H9 (cell line): ENCODE measurements at regions not wholly inside any gene's neighbourhood (a gene's known extent, or its start where the extent isn't known, plus 50 kb on each side); places are given as distances from the start of the nearest gene placed in this dataset.
A peak's percentile ranks its signal among the peaks of the same experiment; 100 is the strongest.

Experiments
- DNase-seq: peaks from one replicate; pipeline ENCODE4 v3.0.0-alpha.2; 2017
- H2AFZ ChIP-seq: one replicate; pipeline ENCODE4 v1.6.1; 2013; ENCODE audit warnings: mild to moderate bottlenecking, low read length, control low read depth, moderate library complexity
- H2AK5ac ChIP-seq: 2 replicates; pipeline ENCODE4 v1.6.1; 2013; ENCODE audit warnings: low read length, control low read depth, mixed read lengths; ENCODE audit not compliant: insufficient read length
- H2BK120ac ChIP-seq: one replicate; pipeline ENCODE4 v1.6.1; 2013; ENCODE audit warnings: low read depth, mild to moderate bottlenecking, low read length, control low read depth, inconsistent platforms; ENCODE audit not compliant: poor library complexity, severe bottlenecking
- H2BK12ac ChIP-seq: 2 replicates; pipeline ENCODE4 v1.6.1; 2013; ENCODE audit warnings: low read length, control low read depth, mixed read lengths, low read depth; ENCODE audit not compliant: insufficient read length
- H2BK15ac ChIP-seq: 2 replicates; pipeline ENCODE4 v1.6.1; 2013; ENCODE audit warnings: low read depth, low read length, control low read depth
- H2BK20ac ChIP-seq: one replicate; pipeline ENCODE4 v1.6.1; 2013; ENCODE audit warnings: low read depth, mild to moderate bottlenecking, low read length, control low read depth, inconsistent platforms; ENCODE audit not compliant: poor library complexity, severe bottlenecking
- H2BK5ac ChIP-seq: 2 replicates; pipeline ENCODE4 v1.6.1; 2013; ENCODE audit warnings: low read length, control low read depth, mixed read lengths; ENCODE audit not compliant: insufficient read length
- H3K14ac ChIP-seq: 2 replicates; pipeline ENCODE4 v1.6.1; 2013; ENCODE audit warnings: low read length, control low read depth; ENCODE audit not compliant: insufficient read depth
- H3K18ac ChIP-seq: 2 replicates; pipeline ENCODE4 v1.6.1; 2013; ENCODE audit warnings: low read depth, mild to moderate bottlenecking, mixed read lengths, low read length, control low read depth; ENCODE audit not compliant: insufficient read length
- H3K23ac ChIP-seq: 2 replicates; pipeline ENCODE4 v1.6.1; 2013; ENCODE audit warnings: low read length, control low read depth, mixed read lengths, low read depth; ENCODE audit not compliant: insufficient read length
- H3K23me2 ChIP-seq: 2 replicates; pipeline ENCODE4 v1.6.1; 2013; ENCODE audit warnings: low read depth, mild to moderate bottlenecking, mixed read lengths, low read length, control low read depth; ENCODE audit not compliant: insufficient read length, poor library complexity, severe bottlenecking
- H3K27ac ChIP-seq: 2 replicates; pipeline ENCODE4 v1.5.1; 2013; ENCODE audit warnings: low read length, control low read depth, mixed read lengths, low read depth; ENCODE audit not compliant: insufficient read length
- H3K27me3 ChIP-seq: 2 replicates; pipeline ENCODE4 v1.6.1; 2013; ENCODE audit warnings: low read length, control low read depth, inconsistent platforms; ENCODE audit not compliant: insufficient read depth
- H3K4ac ChIP-seq: 2 replicates; pipeline ENCODE4 v1.6.1; 2013; ENCODE audit warnings: low read depth, mild to moderate bottlenecking, control low read depth, inconsistent platforms, low read length, moderate library complexity
- H3K4me1 ChIP-seq: 2 replicates; pipeline ENCODE4 v1.6.1; 2013; ENCODE audit warnings: low read length, control low read depth, inconsistent platforms; ENCODE audit not compliant: insufficient read depth
- H3K4me2 ChIP-seq: 2 replicates; pipeline ENCODE4 v1.6.1; 2013; ENCODE audit warnings: low read length, control low read depth, mixed read lengths; ENCODE audit not compliant: insufficient read length, insufficient read depth
- H3K56ac ChIP-seq: 2 replicates; pipeline ENCODE4 v1.6.1; 2013; ENCODE audit warnings: low read depth, mild to moderate bottlenecking, mixed read lengths, low read length, control low read depth; ENCODE audit not compliant: insufficient read length
- H3K79me1 ChIP-seq: 2 replicates; pipeline ENCODE4 v1.6.1; 2013; ENCODE audit warnings: low read depth, mild to moderate bottlenecking, moderate library complexity, low read length, control low read depth, inconsistent platforms; ENCODE audit not compliant: insufficient read depth, poor library complexity, severe bottlenecking
- H3K79me2 ChIP-seq: 2 replicates; pipeline ENCODE4 v1.6.1; 2013; ENCODE audit warnings: low read length, control low read depth, inconsistent platforms; ENCODE audit not compliant: insufficient read depth
- H3K9ac ChIP-seq: 2 replicates; pipeline ENCODE4 v1.6.1; 2013; ENCODE audit warnings: low read length, control low read depth, mixed read lengths; ENCODE audit not compliant: insufficient read length; ENCODE audit errors: extremely low read depth
- H3K9me3 ChIP-seq: one replicate; pipeline ENCODE4 v1.6.1; 2013; ENCODE audit warnings: low read depth, low read length, inconsistent platforms; ENCODE audit not compliant: control insufficient read depth
- H3T11ph ChIP-seq: one replicate; pipeline ENCODE4 v1.6.1; 2013; ENCODE audit warnings: mild to moderate bottlenecking, low read length, control low read depth, inconsistent platforms
- H4K20me1 ChIP-seq: one replicate; pipeline ENCODE4 v1.6.1; 2013; ENCODE audit not compliant: control insufficient read depth, insufficient read length, insufficient read depth
- H4K5ac ChIP-seq: 2 replicates; pipeline ENCODE4 v1.6.1; 2013; ENCODE audit warnings: low read depth, mild to moderate bottlenecking, mixed read lengths, low read length, control low read depth; ENCODE audit not compliant: insufficient read length
- H4K8ac ChIP-seq: replicated peaks from 2 replicates; pipeline ENCODE4 v1.6.1; 2013; ENCODE audit warnings: low read length, control low read depth, mixed read lengths, low read depth; ENCODE audit not compliant: insufficient read length
- H4K91ac ChIP-seq: 2 replicates; pipeline ENCODE4 v1.6.1; 2013; ENCODE audit warnings: low read depth, mild to moderate bottlenecking, moderate library complexity, mixed read lengths, low read length, control low read depth; ENCODE audit not compliant: insufficient read length
- H3K27ac Mint-ChIP-seq, 3 experiments: 2 replicates in 2 of 3; 3 replicates in 1 of 3; pipeline ENCODE4 v1.8.0; 2020 to 2021; ENCODE audit warnings: mixed read lengths in 3 of 3, mild to moderate bottlenecking in 1 of 3, moderate library complexity in 1 of 3
- H3K27me3 Mint-ChIP-seq: 2 replicates; pipeline ENCODE4 v1.8.0; 2021; ENCODE audit warnings: low read depth, mild to moderate bottlenecking, moderate library complexity, mixed read lengths
- H3K36me3 Mint-ChIP-seq, 3 experiments: 2 replicates in 2 of 3; 3 replicates in 1 of 3; pipeline ENCODE4 v1.8.0; 2020 to 2021; ENCODE audit warnings: low read depth in 3 of 3, mixed read lengths in 3 of 3; ENCODE audit not compliant: insufficient read depth in 1 of 3
- H3K4me1 Mint-ChIP-seq, 2 experiments: 2 replicates each; pipeline ENCODE4 v1.8.0; 2020; ENCODE audit warnings: mixed read lengths in 2 of 2
- H3K4me3 Mint-ChIP-seq, 2 experiments: 2 replicates in 1 of 2; 3 replicates in 1 of 2; pipeline ENCODE4 v1.8.0; 2020 to 2021; ENCODE audit warnings: mild to moderate bottlenecking in 2 of 2, mixed read lengths in 2 of 2, moderate library complexity in 1 of 2
- H3K9me3 Mint-ChIP-seq, 2 experiments: 2 replicates in 1 of 2; 3 replicates in 1 of 2; pipeline ENCODE4 v1.8.0; 2020; ENCODE audit warnings: mild to moderate bottlenecking in 2 of 2, mixed read lengths in 2 of 2, moderate library complexity in 1 of 2
- CTCF ChIP-seq: fragments of 200-600 bp; sonication (generic); conservative IDR thresholded peaks from 3 replicates; pipeline ENCODE4 v1.8.0; 2021; ENCODE audit warnings: antibody characterized with exemption, mild to moderate bottlenecking
- WGBS: extraction: QIAGEN DNeasy Blood & Tissue Kit; methylation state at CpG from one replicate; pipeline ENCODE4 v1.1.7; 2013; ENCODE audit warnings: missing lambda C conversion rate, low lambda C conversion rate, mixed read lengths; ENCODE audit not compliant: insufficient read length; ENCODE audit errors: extremely low coverage; 5-methylcytosine and 5-hydroxymethylcytosine counted together

GRCh38 chr6:28769626-28770402 lies 154.0 kb downstream of the TRIM27 start:
- H3K9ac ChIP-seq: no peak overlapping the region
- Mint-ChIP-seq H3K4me1 (peaks cover 74 to 78% of the 10 kb centered on the region in 2 experiments), H3K9me3 (peaks cover 0 to 10% of the 10 kb centered on the region in 2 experiments; a peak in 2 of 5 replicates), H3K27me3 (peaks cover 100% of the 10 kb centered on the region), H3K4me3 (peak overlapping the region; percentile 40 to 68), H3K27ac (no peak overlapping the region), H3K36me3 (no peaks in the 10 kb centered on the region)
- H3T11ph ChIP-seq: no peak overlapping the region
- H3K79me1 ChIP-seq: no peaks in the 10 kb centered on the region
- H4K20me1 ChIP-seq: no peaks in the 10 kb centered on the region
- H4K91ac ChIP-seq: no peak overlapping the region
- no peak overlapping the region for H3K18ac ChIP-seq
- H2BK5ac ChIP-seq: no peak overlapping the region
- DNase-seq: peak; percentile 65
- no peak overlapping the region for H2BK12ac ChIP-seq
- H3K9me3 ChIP-seq: no peaks in the 10 kb centered on the region
- H3K4me2 ChIP-seq: peak overlapping the region; percentile 61
- no peak overlapping the region for H2BK20ac ChIP-seq
- H3K23ac ChIP-seq: no peak overlapping the region
- H2BK120ac ChIP-seq: no peak overlapping the region
- no peak overlapping the region for H3K4ac ChIP-seq
- no peak overlapping the region for H3K27ac ChIP-seq
- H2BK15ac ChIP-seq: no peak overlapping the region
- H3K56ac ChIP-seq: no peak overlapping the region
- H2AFZ ChIP-seq: no peak overlapping the region
- TF ChIP-seq CTCF: peak; percentile 40; the same call in 2 of the 3 replicates
- H3K4me1 ChIP-seq: no peaks in the 10 kb centered on the region; the same call in 1 of the 2 replicates
- peaks cover 97% of the 10 kb centered on the region for H3K27me3 ChIP-seq
- no CpG with 5 or more reads among the region's 20 CpGs for WGBS
- H4K8ac ChIP-seq: no peak overlapping the region
- H3K14ac ChIP-seq: no peak overlapping the region
- peaks cover 7% of the 10 kb centered on the region for H3K23me2 ChIP-seq
- H4K5ac ChIP-seq: no peak overlapping the region
- H2AK5ac ChIP-seq: no peak overlapping the region
- H3K79me2 ChIP-seq: no peaks in the 10 kb centered on the region
